Activated CD8-positive, alpha-beta T cell treated with anti-CD3 and anti-CD28 coated beads for 36 hours (primary cell): ENCODE measurements at regions not wholly inside any gene's neighbourhood (a gene's known extent, or its start where the extent isn't known, plus 50 kb on each side); places are given as distances from the start of the nearest gene placed in this dataset.

Experiments
- ATAC-seq: fragments of 200-7000 bp; cut with Tn5 transposase; one replicate; pipeline ENCODE4 v1.10.0; 2021; ENCODE audit warnings: mild to moderate bottlenecking, moderate library complexity
- CTCF ChIA-PET: fragments of 350-600 bp; sonication (Branson Sonifier 250); formaldehyde crosslinking; loops from one replicate; lab custom pipeline; 2021; ENCODE audit warnings: antibody characterized with exemption; lab: Charles Lee
- POLR2A ChIA-PET: fragments of 350-600 bp; sonication (Branson Sonifier 250); formaldehyde crosslinking; loops from one replicate; lab custom pipeline; 2021; ENCODE audit warnings: antibody characterized with exemption; lab: Charles Lee
- DNase-seq: peaks from one replicate; pipeline ENCODE4 v3.0.0-alpha.2; 2020
- H3K27ac Mint-ChIP-seq: one replicate; pipeline ENCODE4 v1.8.0; 2021; ENCODE audit warnings: mild to moderate bottlenecking, mixed read lengths
- H3K27me3 Mint-ChIP-seq: one replicate; pipeline ENCODE4 v1.8.0; 2021; ENCODE audit warnings: mixed read lengths
- H3K36me3 Mint-ChIP-seq: one replicate; pipeline ENCODE4 v1.8.0; 2021; ENCODE audit warnings: low read depth, mixed read lengths
- H3K4me1 Mint-ChIP-seq: one replicate; pipeline ENCODE4 v1.8.0; 2021; ENCODE audit warnings: low read depth, mixed read lengths
- H3K4me3 Mint-ChIP-seq: one replicate; pipeline ENCODE4 v1.8.0; 2021; ENCODE audit warnings: mild to moderate bottlenecking, moderate library complexity, mixed read lengths
- H3K9me3 Mint-ChIP-seq: one replicate; pipeline ENCODE4 v1.8.0; 2021; ENCODE audit warnings: mixed read lengths
- CTCF ChIP-seq: fragments of 200-600 bp; IDR thresholded peaks from one replicate; pipeline ENCODE4 v1.8.0; 2022; ENCODE audit warnings: antibody characterized with exemption, mild to moderate bottlenecking
- intact Hi-C: fragments of 100-400 bp; cut with micrococcal nuclease; formaldehyde crosslinking; loops from one replicate; pipeline ENCODE4 v1.10.0; 2022

GRCh38 chr1:232386721-232387510, 243.0 kb downstream of the SIPA1L2 start:
- CTCF ChIA-PET: no interaction called here
- no peak overlapping the region for H3K27ac Mint-ChIP-seq
- H3K4me3 Mint-ChIP-seq: no peak overlapping the region
- DNase-seq: no peak
- TF ChIP-seq CTCF: no peak
- no peaks in the 10 kb centered on the region for H3K9me3 Mint-ChIP-seq
- no peaks in the 10 kb centered on the region for H3K36me3 Mint-ChIP-seq
- POLR2A ChIA-PET: no interaction called here
- no peaks in the 10 kb centered on the region for H3K4me1 Mint-ChIP-seq
- H3K27me3 Mint-ChIP-seq: peaks cover 4% of the 10 kb centered on the region
- ATAC-seq: no peak
- intact Hi-C loops: no loop called here

GRCh38 chr1:232386294-232386693, 243.6 kb downstream of the SIPA1L2 start:
- H3K4me3 Mint-ChIP-seq: no peak overlapping the region
- no peaks in the 10 kb centered on the region for H3K4me1 Mint-ChIP-seq
- H3K27ac Mint-ChIP-seq: no peak overlapping the region
- ChIA-PET POLR2A (no interaction called here), CTCF (no interaction called here)
- ATAC-seq: no peak
- H3K9me3 Mint-ChIP-seq: no peaks in the 10 kb centered on the region
- no peak for TF ChIP-seq CTCF
- DNase-seq: no peak
- H3K36me3 Mint-ChIP-seq: no peaks in the 10 kb centered on the region
- peaks cover 6% of the 10 kb centered on the region for H3K27me3 Mint-ChIP-seq
- intact Hi-C loops: no loop called here

- ChIA-PET POLR2A (interaction anchor here (0.6 kb wide), 1 partner anchor 12 kb away, joined by 3 read pairs; no protein-coding TSS in a partner anchor), CTCF (no interaction called here)
- ATAC-seq: no peak
- Mint-ChIP-seq H3K4me3 (no peak overlapping the region), H3K36me3 (no peaks in the 10 kb centered on the region), H3K4me1 (no peaks in the 10 kb centered on the region), H3K27me3 (peaks cover 9% of the 10 kb centered on the region), H3K9me3 (no peaks in the 10 kb centered on the region), H3K27ac (no peak overlapping the region)
- intact Hi-C loops: no loop called here
- no peak for DNase-seq
- TF ChIP-seq CTCF: no peak
Measured at GRCh38 chr1:232385221-232385620, 244.7 kb downstream of the SIPA1L2 start.

- no peaks in the 10 kb centered on the region for H3K9me3 Mint-ChIP-seq
- ChIA-PET POLR2A (no interaction called here), CTCF (no interaction called here)
- ATAC-seq (no peak), DNase-seq (no peak)
- no peaks in the 10 kb centered on the region for H3K4me1 Mint-ChIP-seq
- peaks cover 9% of the 10 kb centered on the region for H3K27me3 Mint-ChIP-seq
- no peaks in the 10 kb centered on the region for H3K36me3 Mint-ChIP-seq
- intact Hi-C loops: no loop called here
- no peak overlapping the region for H3K4me3 Mint-ChIP-seq
- TF ChIP-seq CTCF: no peak
- H3K27ac Mint-ChIP-seq: no peak overlapping the region
Measured at GRCh38 chr1:232384171-232384883, 245.6 kb downstream of the SIPA1L2 start.
